ENCODE measurements at regions not wholly inside any gene's neighbourhood (a gene's known extent, or its start where the extent isn't known, plus 50 kb on each side); places are given as distances from the start of the nearest gene placed in this dataset.

- no peak overlapping the region for H3K4me3 Mint-ChIP-seq
- intact Hi-C loops (cut with micrococcal nuclease) = no loop called here
- H3K27me3 Mint-ChIP-seq = no peaks in the 10 kb centered on the region
- no peaks in the 10 kb centered on the region for H3K36me3 Mint-ChIP-seq (ENCODE audit: low read depth)
- H3K27ac Mint-ChIP-seq = no peak overlapping the region
- H3K9me3 Mint-ChIP-seq = no peaks in the 10 kb centered on the region
- H3K4me1 Mint-ChIP-seq (ENCODE audit: low read depth) = no peaks in the 10 kb centered on the region
These were observed 50.6 kb upstream of the PDE5A start for GRCh38 chr4:119679251-119679650.

DNA sequence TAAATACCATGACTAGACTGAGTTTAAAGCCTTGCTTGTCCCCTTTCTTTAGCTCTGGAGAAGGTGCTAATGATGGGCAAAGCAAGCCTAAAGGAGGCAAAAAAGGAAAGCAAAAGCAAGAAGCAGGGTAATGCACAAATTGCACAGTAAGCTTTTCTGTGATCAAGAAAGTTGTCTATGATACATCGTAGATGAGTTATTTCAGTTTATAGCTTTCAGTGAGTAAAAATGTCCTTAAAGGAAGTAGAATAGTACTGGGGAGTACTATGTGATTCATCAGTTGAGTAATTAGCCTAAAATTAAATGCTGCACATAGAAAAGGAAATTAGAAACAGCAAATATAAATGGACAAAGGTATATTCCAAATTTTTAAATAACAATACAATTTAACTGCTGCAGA lies 50.2 kb upstream of the PDE5A start:
- intact Hi-C loops (cut with micrococcal nuclease) = no loop called here
- H3K4me3 Mint-ChIP-seq = no peak overlapping the region
- H3K9me3 Mint-ChIP-seq = no peaks in the 10 kb centered on the region
- no peaks in the 10 kb centered on the region for H3K4me1 Mint-ChIP-seq (ENCODE audit: low read depth)
- no peaks in the 10 kb centered on the region for H3K36me3 Mint-ChIP-seq (ENCODE audit: low read depth)
- H3K27me3 Mint-ChIP-seq = no peaks in the 10 kb centered on the region
- no peak overlapping the region for H3K27ac Mint-ChIP-seq

Measured in dendritic cell treated with granulocyte-macrophage colony-stimulating factor and Interleukin-4, amounts not matched to agents 40 ng/mL and 50 ng/mL, for 4 days (primary cell).